SIG-M5 (cell line): ENCODE measurements at regions not wholly inside any gene's neighbourhood (a gene's known extent, or its start where the extent isn't known, plus 50 kb on each side); places are given as distances from the start of the nearest gene placed in this dataset.
"Not testable (repeated sequence)": the region's sequence is repeated elsewhere in the genome, so short reads cannot be mapped to it uniquely, and the experiment has no call there.

Experiments
- DNase-seq: peaks from one replicate; lab custom pipeline; 2025; lab: John Stamatoyannopoulos, UW

DNA sequence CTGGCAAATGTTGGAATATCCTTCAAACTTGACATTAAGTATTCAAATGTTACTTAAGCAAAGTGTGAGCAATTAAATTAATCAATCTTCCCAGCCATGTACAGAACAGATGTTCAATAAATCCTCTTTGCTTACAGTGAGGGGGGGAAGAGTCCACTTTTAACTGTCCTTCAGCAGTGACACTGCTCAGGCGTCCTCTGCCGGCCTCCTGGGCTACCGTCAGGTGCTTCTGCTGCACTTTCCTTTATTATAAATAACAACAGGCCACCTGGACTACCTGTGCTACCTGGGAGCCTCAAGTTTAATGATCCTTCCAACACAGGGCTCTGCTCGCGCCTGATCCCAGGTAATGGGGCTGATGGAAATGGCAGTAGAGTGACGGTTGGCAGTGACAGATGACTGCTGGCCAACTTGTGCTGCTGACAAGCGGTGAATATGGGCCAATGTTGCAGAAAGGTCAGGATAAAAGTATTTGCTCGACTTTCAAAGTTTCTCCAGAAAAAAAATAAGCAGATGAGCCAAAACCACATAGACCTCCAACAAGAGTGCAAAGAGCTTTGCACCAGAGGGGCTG is 460.0 kb upstream of the ZNF507 start:
- no peak for DNase-seq

DNA sequence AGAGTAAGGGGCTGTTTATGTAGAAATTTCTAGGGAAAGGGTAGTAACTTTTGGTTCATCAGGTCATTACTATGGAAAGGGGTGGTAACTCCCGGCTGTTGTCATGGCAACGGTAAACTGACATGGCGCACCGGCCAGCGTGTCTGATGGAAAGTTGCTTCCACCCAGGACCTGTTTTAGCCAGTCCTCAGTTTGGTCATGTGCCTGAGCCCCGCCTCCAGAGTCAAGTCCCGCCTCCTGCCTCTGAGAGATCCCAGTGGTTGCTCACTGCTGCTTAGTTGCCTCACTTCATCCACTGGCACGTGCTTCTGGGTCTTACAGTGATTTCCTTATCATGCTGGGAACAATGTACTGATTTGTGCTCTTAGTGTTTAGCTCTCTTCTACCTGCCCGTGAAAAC is 455.2 kb upstream of the ZNF507 start:
- DNase-seq, result no peak

GRCh38 chr19:31892060-31892459 is 453.4 kb upstream of the ZNF507 start:
- DNase-seq, result no peak

DNA sequence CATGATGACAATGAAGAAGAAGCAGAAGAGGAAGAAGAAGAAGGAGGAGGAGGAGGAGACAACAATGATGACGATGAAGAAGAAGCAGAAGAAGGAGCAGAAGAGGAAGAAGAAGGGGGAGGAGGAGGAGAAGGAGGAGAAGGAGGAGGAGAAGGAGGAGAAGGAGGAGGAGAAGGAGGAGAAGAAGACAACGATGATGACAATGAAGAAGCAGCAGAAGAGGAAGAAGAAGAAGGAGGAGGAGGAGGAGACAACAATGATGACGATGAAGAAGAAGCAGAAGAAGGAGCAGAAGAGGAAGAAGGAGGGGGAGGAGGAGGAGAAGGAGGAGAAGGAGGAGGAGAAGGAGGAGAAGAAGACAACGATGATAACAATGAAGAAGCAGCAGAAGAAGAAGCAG is 451.9 kb upstream of the ZNF507 start:
- not testable (repeated sequence) for DNase-seq

DNA sequence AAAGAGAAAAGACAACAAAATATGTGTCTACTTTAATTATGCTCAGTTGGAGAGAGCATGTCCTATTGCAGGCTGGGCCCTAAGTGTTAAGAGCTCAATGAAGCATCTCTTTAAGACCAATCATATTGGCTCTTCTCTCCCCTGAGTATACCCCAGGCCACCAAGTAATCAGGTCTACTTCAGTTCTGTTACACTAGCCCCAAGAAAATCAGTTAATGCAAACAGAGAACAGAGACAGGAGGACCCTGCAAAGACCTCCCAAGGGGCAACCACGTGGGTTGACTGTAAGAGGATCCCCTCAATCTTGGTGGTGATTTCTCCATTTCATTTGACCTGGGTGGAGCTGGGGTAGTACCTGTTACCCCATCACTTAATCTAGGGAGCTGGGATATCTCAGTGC is 451.0 kb upstream of the ZNF507 start:
- DNase-seq, result no peak

DNA sequence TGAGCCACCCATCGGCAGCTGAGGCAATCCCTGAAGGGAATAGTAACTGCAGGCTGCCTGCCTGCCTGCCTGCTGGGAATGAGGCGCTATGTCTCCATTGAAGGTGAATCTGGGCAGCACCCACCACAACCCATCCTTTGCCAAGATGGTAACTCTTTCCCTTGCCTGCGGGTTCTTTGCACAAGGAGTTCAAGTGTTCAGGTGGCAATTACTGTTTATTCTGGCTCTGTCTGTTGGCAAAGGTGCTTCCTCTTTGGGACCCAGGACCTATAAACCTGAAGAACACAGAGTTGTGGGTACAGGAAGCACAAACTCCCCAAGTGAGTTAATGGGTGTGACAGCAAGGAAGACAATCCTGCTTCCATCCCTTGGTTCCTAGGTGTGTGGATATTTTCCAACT is 448.1 kb upstream of the ZNF507 start:
- DNase-seq, result no peak

DNA sequence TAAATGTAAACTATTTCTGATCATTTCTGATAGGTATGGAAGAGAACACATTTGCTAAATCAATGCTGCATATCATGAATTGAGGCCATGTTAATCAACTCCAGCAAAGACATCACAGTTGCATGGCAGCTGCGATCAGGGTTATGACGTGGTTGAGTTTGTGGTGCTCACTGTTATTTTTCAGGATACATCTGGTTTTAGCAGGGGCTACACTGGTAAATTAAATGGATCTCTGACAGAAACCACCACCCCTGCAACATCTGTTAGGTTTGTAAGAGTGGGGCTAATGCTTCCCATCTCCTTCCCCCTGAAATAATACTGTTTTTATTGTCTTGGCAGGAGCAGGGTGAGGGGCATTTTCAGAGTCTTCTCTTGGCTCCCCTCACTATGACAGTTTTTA is 444.4 kb upstream of the ZNF507 start:
- DNase-seq, result no peak

DNA sequence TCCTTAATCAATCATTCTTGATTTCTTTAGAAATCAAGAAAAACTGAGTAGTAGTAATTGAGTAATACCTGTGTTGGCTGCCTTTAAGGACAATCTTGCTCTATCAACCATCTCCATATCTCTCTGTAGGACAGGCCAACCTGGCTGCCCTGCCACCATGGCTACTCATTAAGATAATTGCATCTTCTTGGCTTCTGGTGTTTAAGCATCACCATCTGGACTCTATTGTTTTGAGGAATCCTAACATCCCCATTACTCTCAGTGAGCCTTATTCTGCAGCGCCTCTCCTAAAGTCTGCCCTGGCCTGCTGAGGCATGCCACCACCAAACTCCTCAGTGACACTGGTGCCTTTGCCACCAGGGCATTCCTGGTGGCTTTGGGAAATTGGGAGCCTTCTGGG is 442.6 kb upstream of the ZNF507 start:
- DNase-seq, result no peak

DNA sequence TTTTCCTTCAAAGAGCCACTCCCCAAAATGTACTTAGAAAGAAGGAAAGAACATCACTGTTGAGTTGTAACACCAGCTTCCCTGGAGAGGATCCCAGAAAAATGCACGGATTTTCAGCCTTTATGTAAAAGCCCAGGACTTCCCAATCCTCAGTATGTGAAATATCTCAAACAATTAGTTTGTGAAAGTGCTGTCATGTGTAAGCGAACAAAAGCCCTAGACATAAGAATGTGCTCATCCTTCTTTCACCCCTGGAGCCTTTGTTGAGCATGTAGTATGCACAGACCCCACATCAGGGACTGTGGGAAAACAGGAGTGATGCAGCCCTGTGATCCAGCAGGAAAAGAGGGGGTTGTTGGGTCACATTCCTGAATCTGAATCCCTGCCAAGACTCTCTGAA is 441.4 kb upstream of the ZNF507 start:
- no peak for DNase-seq

DNA sequence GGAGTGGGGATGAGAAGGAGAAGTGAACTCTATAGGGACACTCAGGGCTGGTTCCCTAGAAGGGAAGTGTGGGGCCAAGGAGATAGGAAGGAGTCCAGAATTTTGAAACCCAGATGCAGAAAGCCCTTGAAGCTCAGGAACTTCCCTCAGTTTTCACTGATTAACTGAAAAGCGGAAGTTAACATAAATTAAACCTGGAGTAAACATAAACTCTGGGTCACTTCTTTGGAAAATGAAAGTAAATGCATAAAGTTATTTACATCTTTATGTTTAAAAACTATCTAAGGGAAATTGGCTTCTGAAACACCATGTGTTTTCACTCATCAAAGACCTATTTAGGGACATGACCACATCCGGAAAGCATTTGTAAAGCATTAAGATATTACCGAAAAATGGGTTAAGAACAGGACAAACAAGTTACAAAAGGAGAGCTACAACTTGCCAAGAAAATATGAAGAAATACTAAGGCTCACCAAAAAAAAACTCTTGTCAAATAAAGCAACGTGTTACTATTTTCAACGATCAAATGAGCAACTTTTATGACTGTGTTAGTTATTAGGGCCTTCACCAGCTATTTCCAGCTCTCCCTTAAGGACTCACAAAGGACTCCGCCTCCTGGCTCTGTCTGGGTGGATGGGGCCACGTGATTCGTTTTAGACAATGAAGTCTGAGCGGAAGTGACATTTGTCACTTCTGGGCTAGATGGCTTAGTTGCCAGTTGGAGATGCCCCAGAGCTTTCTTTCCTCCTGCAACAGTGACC is 439.1 kb upstream of the ZNF507 start:
- no peak for DNase-seq

- no peak for DNase-seq
Measured at GRCh38 chr19:31907661-31908060, 437.7 kb upstream of the ZNF507 start.

DNA sequence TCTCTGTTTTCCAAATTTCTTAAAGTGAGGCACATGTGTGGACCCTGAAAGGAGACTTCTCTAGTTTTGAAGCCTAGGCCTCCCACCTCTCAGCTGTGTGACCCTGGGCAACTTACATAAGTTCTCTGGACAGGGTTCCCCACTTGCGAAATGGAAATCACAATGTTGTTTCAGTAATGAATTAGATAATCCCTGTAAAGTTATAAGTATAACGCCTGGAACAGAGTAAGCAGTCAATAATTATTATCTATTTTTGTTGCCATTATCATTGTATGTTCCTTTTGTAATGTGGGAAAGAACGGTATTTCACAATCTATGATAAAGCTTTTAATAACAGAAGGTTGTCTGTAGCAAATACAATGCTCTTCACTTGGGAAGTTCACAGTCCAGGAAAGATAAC is 437.3 kb upstream of the ZNF507 start:
- no peak for DNase-seq

- DNase-seq, result no peak
Measured at GRCh38 chr19:31908496-31909225, 436.7 kb upstream of the ZNF507 start.

GRCh38 chr19:31910224-31910623 is 435.2 kb upstream of the ZNF507 start:
- DNase-seq, result no peak

- DNase-seq, result no peak
Measured at GRCh38 chr19:31911577-31911976, 433.8 kb upstream of the ZNF507 start.

GRCh38 chr19:31913103-31913661 is 432.2 kb upstream of the ZNF507 start:
- no peak for DNase-seq

DNA sequence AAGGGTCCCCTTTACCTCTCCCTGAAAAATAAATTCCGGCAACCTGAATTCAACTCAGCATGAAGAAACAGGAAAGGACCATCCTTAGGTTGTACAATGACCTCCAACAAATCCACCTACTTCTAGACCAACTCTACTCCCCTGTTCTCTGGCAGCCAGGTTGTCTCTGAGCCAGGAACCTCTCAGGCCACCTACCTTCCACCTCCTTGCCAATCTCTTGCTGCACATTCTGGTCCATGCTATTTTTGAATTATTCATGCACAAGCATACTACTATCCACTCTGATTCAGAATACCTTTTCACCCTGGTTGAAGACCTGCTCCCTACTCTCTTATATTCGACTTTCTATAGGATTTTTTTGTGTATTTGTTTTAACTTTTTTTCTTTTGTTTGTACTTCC is 415.0 kb upstream of the ZNF507 start:
- DNase-seq, result no peak

GRCh38 chr19:31937983-31938382 is 407.4 kb upstream of the ZNF507 start:
- no peak for DNase-seq

DNA sequence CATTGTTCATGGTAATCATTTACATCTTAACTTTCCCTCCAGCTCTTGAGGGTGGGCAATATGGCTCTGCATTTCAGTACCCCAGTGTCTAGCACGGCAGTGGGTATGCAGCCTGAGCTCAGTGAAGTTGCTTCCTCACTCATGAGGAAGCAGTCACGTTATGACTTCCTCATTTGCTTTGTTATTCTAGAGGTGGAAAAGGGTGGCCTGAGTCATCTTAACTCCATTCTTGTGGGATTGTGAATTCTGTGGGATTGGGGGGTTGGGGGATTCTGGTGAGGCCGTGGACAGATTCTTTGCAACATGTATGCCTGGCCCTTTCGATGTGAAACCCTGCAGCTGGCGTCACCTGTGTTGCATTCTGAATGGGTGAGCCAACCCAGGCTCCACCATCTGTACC is 406.7 kb upstream of the ZNF507 start:
- DNase-seq, result no peak

DNA sequence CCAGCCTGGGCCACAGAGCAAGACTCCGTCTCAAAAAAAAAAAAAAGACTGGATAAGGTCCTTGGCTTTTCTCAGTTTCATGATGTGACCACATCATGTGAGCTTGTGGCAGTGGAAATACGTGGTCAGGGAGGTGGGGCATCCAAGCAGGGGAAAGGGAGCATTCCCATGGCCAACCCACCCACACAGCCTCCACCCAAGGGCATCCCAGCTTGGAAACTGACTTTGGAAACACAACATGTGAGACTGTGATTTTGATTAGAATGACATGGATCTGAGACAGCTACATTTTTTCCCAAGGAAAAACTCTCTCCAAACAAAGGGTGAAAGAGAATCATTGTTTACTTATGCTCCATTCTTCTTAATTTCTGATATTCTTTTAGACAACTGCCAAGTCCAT is 405.0 kb upstream of the ZNF507 start:
- DNase-seq, result no peak

- no peak for DNase-seq
Measured at GRCh38 chr19:31943191-31943661, 402.2 kb upstream of the ZNF507 start.

DNA sequence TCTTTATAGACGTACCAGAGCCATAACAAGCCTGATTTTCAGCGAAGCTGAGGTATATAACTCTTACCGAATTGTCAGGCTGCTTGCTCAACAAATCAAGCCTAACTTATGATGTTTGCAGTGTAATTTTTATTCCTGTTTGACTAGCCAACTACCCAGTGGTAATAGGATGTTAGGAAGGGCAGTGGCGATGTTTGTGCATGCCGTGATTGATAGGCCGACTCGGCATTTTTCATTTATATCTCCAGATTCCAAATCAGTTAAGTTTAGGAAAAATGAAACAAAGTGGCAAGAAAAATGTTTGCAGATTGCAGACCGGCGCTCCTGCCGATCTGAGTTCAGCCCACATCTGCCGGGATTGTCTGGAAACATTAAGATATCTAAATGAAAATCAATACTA is 401.6 kb upstream of the ZNF507 start:
- no peak for DNase-seq

DNA sequence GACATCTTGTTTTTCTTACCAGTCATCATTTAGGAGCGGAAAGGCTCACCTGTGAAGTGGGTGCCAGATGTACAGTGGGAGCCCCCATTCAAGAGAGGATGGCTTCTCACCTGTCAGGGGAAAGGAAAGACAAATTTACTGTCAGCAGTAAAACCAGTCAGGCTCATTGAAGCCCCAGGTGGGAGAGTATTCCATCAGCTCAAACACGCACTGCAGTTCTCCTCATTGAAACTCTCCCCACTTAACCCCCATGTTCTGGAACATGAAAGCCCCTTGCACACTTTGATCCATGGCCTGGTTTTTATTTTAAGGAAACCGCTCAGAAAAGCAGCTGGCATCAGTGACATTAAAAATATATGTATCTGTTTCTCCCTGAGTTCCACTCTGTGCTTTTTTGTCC is 401.1 kb upstream of the ZNF507 start:
- DNase-seq, result no peak
